ENCODE measurements at regions not wholly inside any gene's neighbourhood (a gene's known extent, or its start where the extent isn't known, plus 50 kb on each side); places are given as distances from the start of the nearest gene placed in this dataset.
"Not testable (repeated sequence)": the region's sequence is repeated elsewhere in the genome, so short reads cannot be mapped to it uniquely, and the experiment has no call there.

- Mint-ChIP-seq H3K27ac (no peak overlapping the region), H3K27me3 (no peaks in the 10 kb centered on the region), H3K36me3 (ENCODE audit: low read depth) (no peaks in the 10 kb centered on the region), H3K9me3 (peaks cover 14% of the 10 kb centered on the region), H3K4me3 (no peak overlapping the region), H3K4me1 (ENCODE audit: low read depth) (no peaks in the 10 kb centered on the region)
Observed at GRCh38 chr3:5360453-5360852, 172.9 kb downstream of the EDEM1 start.

GRCh38 chr3:5366746-5367145 is 179.2 kb downstream of the EDEM1 start:
- Mint-ChIP-seq H3K9me3 (no peaks in the 10 kb centered on the region), H3K36me3 (ENCODE audit: low read depth) (no peaks in the 10 kb centered on the region), H3K27ac (no peak overlapping the region), H3K4me1 (ENCODE audit: low read depth) (no peaks in the 10 kb centered on the region), H3K27me3 (no peaks in the 10 kb centered on the region), H3K4me3 (no peak overlapping the region)

- H3K27ac Mint-ChIP-seq; H3K4me1 Mint-ChIP-seq (ENCODE audit: low read depth); H3K4me3 Mint-ChIP-seq; H3K9me3 Mint-ChIP-seq; H3K36me3 Mint-ChIP-seq (ENCODE audit: low read depth); H3K27me3 Mint-ChIP-seq: not testable (repeated sequence)
Observed at GRCh38 chr3:5371555-5371954, 184.0 kb downstream of the EDEM1 start.

GRCh38 chr3:5376761-5377160 is 189.3 kb downstream of the EDEM1 start:
- Mint-ChIP-seq H3K4me3 (no peak overlapping the region), H3K27ac (no peak overlapping the region), H3K36me3 (ENCODE audit: low read depth) (no peaks in the 10 kb centered on the region), H3K4me1 (ENCODE audit: low read depth) (no peaks in the 10 kb centered on the region), H3K9me3 (no peaks in the 10 kb centered on the region), H3K27me3 (no peaks in the 10 kb centered on the region)

GRCh38 chr3:5379266-5379665 is 191.8 kb downstream of the EDEM1 start:
- not testable (repeated sequence) for H3K4me3 Mint-ChIP-seq; H3K4me1 Mint-ChIP-seq (ENCODE audit: low read depth); H3K27ac Mint-ChIP-seq; H3K9me3 Mint-ChIP-seq; H3K27me3 Mint-ChIP-seq; H3K36me3 Mint-ChIP-seq (ENCODE audit: low read depth)

GRCh38 chr3:5383486-5384263 is 196.2 kb downstream of the EDEM1 start:
- not testable (repeated sequence) for H3K4me3 Mint-ChIP-seq; H3K27me3 Mint-ChIP-seq; H3K4me1 Mint-ChIP-seq (ENCODE audit: low read depth)

GRCh38 chr3:5384557-5385236 is 197.2 kb downstream of the EDEM1 start:
- H3K27me3 Mint-ChIP-seq, result no peaks in the 10 kb centered on the region
- peaks cover 9% of the 10 kb centered on the region for H3K9me3 Mint-ChIP-seq
- no peaks in the 10 kb centered on the region for H3K4me1 Mint-ChIP-seq (ENCODE audit: low read depth)
- H3K4me3 Mint-ChIP-seq, result no peak overlapping the region
- no peaks in the 10 kb centered on the region for H3K36me3 Mint-ChIP-seq (ENCODE audit: low read depth)
- no peak overlapping the region for H3K27ac Mint-ChIP-seq

More at GRCh38 chr3:5383486-5384263, 196.2 kb downstream of the EDEM1 start:
- not testable (repeated sequence) for H3K27ac Mint-ChIP-seq; H3K36me3 Mint-ChIP-seq (ENCODE audit: low read depth); H3K9me3 Mint-ChIP-seq

- H3K4me3 Mint-ChIP-seq, result no peak overlapping the region
- H3K9me3 Mint-ChIP-seq, result peaks cover 4% of the 10 kb centered on the region
- H3K27me3 Mint-ChIP-seq, result no peaks in the 10 kb centered on the region
- H3K4me1 Mint-ChIP-seq (ENCODE audit: low read depth), result peaks cover 9% of the 10 kb centered on the region
- no peaks in the 10 kb centered on the region for H3K36me3 Mint-ChIP-seq (ENCODE audit: low read depth)
- no peak overlapping the region for H3K27ac Mint-ChIP-seq
Observed at GRCh38 chr3:5388091-5388490, 200.6 kb downstream of the EDEM1 start.

- H3K27ac Mint-ChIP-seq, result no peak overlapping the region
- H3K9me3 Mint-ChIP-seq, result no peaks in the 10 kb centered on the region
- no peaks in the 10 kb centered on the region for H3K27me3 Mint-ChIP-seq
- peaks cover 9% of the 10 kb centered on the region for H3K4me1 Mint-ChIP-seq (ENCODE audit: low read depth)
- no peak overlapping the region for H3K4me3 Mint-ChIP-seq
- no peaks in the 10 kb centered on the region for H3K36me3 Mint-ChIP-seq (ENCODE audit: low read depth)
Observed at GRCh38 chr3:5389057-5389456, 201.6 kb downstream of the EDEM1 start.

- no peaks in the 10 kb centered on the region for H3K9me3 Mint-ChIP-seq
- H3K4me1 Mint-ChIP-seq (ENCODE audit: low read depth), result peaks cover 9% of the 10 kb centered on the region
- H3K27me3 Mint-ChIP-seq, result no peaks in the 10 kb centered on the region
- no peak overlapping the region for H3K4me3 Mint-ChIP-seq
- H3K36me3 Mint-ChIP-seq (ENCODE audit: low read depth), result no peaks in the 10 kb centered on the region
- no peak overlapping the region for H3K27ac Mint-ChIP-seq
Observed at GRCh38 chr3:5390221-5390620, 202.7 kb downstream of the EDEM1 start.

- H3K4me3 Mint-ChIP-seq, result no peak overlapping the region
- H3K27ac Mint-ChIP-seq, result no peak overlapping the region
- H3K9me3 Mint-ChIP-seq, result no peaks in the 10 kb centered on the region
- no peaks in the 10 kb centered on the region for H3K27me3 Mint-ChIP-seq
- no peaks in the 10 kb centered on the region for H3K36me3 Mint-ChIP-seq (ENCODE audit: low read depth)
- H3K4me1 Mint-ChIP-seq (ENCODE audit: low read depth), result peaks cover 9% of the 10 kb centered on the region
Observed at GRCh38 chr3:5390936-5391625, 203.6 kb downstream of the EDEM1 start.

- no peak overlapping the region for H3K27ac Mint-ChIP-seq
- no peaks in the 10 kb centered on the region for H3K36me3 Mint-ChIP-seq (ENCODE audit: low read depth)
- no peaks in the 10 kb centered on the region for H3K9me3 Mint-ChIP-seq
- H3K4me1 Mint-ChIP-seq (ENCODE audit: low read depth), result no peaks in the 10 kb centered on the region
- H3K4me3 Mint-ChIP-seq, result no peak overlapping the region
- peaks cover 12% of the 10 kb centered on the region for H3K27me3 Mint-ChIP-seq
Observed at GRCh38 chr3:5401002-5401401, 213.5 kb downstream of the EDEM1 start.

- no peaks in the 10 kb centered on the region for H3K4me1 Mint-ChIP-seq (ENCODE audit: low read depth)
- H3K9me3 Mint-ChIP-seq, result no peaks in the 10 kb centered on the region
- H3K4me3 Mint-ChIP-seq, result no peak overlapping the region
- peaks cover 17% of the 10 kb centered on the region for H3K27me3 Mint-ChIP-seq
- H3K36me3 Mint-ChIP-seq (ENCODE audit: low read depth), result no peaks in the 10 kb centered on the region
- H3K27ac Mint-ChIP-seq, result no peak overlapping the region
Observed at GRCh38 chr3:5404718-5405117, 217.2 kb downstream of the EDEM1 start.

- Mint-ChIP-seq H3K9me3 (peaks cover 5% of the 10 kb centered on the region), H3K4me3 (no peak overlapping the region), H3K36me3 (ENCODE audit: low read depth) (no peaks in the 10 kb centered on the region), H3K27ac (no peak overlapping the region), H3K4me1 (ENCODE audit: low read depth) (no peaks in the 10 kb centered on the region), H3K27me3 (peaks cover 14% of the 10 kb centered on the region)
Observed at GRCh38 chr3:5411786-5412185, 224.3 kb downstream of the EDEM1 start.

GRCh38 chr3:5423076-5423475 is 235.6 kb downstream of the EDEM1 start:
- Mint-ChIP-seq H3K9me3 (no peaks in the 10 kb centered on the region), H3K4me3 (no peak overlapping the region), H3K4me1 (ENCODE audit: low read depth) (no peaks in the 10 kb centered on the region), H3K27me3 (peaks cover 6% of the 10 kb centered on the region), H3K36me3 (ENCODE audit: low read depth) (no peaks in the 10 kb centered on the region), H3K27ac (no peak overlapping the region)
